ENCODE measurements at regions not wholly inside any gene's neighbourhood (a gene's known extent, or its start where the extent isn't known, plus 50 kb on each side); places are given as distances from the start of the nearest gene placed in this dataset.
A peak's percentile ranks its signal among the peaks of the same experiment; 100 is the strongest.

GRCh38 chr12:125431516-125431915 lies 366.3 kb downstream of the AACS start:
- H3K36me3 Mint-ChIP-seq = no peaks in the 10 kb centered on the region
- no peak overlapping the region for H3K4me3 Mint-ChIP-seq

GRCh38 chr12:125434131-125434530 lies 368.9 kb downstream of the AACS start:
- H3K4me1 Mint-ChIP-seq = no peaks in the 10 kb centered on the region
- H3K36me3 Mint-ChIP-seq = no peaks in the 10 kb centered on the region
- no peak overlapping the region for H3K27ac Mint-ChIP-seq
- ATAC-seq (no peak), DNase-seq (ENCODE audit: low spot score in 2 of 2) (no peak)
- no peak overlapping the region for H3K4me3 Mint-ChIP-seq
- peaks cover 4% of the 10 kb centered on the region for H3K9me3 Mint-ChIP-seq

More at GRCh38 chr12:125431516-125431915, 366.3 kb downstream of the AACS start:
- Mint-ChIP-seq H3K9me3 (peaks cover 4% of the 10 kb centered on the region), H3K4me1 (no peaks in the 10 kb centered on the region), H3K27ac (no peak overlapping the region)
- DNase-seq (ENCODE audit: low spot score in 2 of 2) (no peak), ATAC-seq (no peak)

GRCh38 chr12:125434936-125435443 lies 369.8 kb downstream of the AACS start:
- H3K4me3 Mint-ChIP-seq = no peak overlapping the region
- H3K27ac Mint-ChIP-seq = no peak overlapping the region
- H3K4me1 Mint-ChIP-seq = no peaks in the 10 kb centered on the region
- no peaks in the 10 kb centered on the region for H3K36me3 Mint-ChIP-seq
- DNase-seq (ENCODE audit: low spot score in 2 of 2) = no peak
- peaks cover 4% of the 10 kb centered on the region for H3K9me3 Mint-ChIP-seq
- no peak for ATAC-seq

- DNase-seq (ENCODE audit: low spot score in 2 of 2) = no peak
- Mint-ChIP-seq H3K36me3 (no peaks in the 10 kb centered on the region), H3K4me3 (no peak overlapping the region), H3K4me1 (no peaks in the 10 kb centered on the region), H3K9me3 (peaks cover 4% of the 10 kb centered on the region), H3K27ac (no peak overlapping the region)
- no peak for ATAC-seq
These were observed 370.6 kb downstream of the AACS start for GRCh38 chr12:125435871-125436270.

- ATAC-seq (no peak), DNase-seq (ENCODE audit: low spot score in 2 of 2) (no peak)
- no peaks in the 10 kb centered on the region for H3K4me1 Mint-ChIP-seq
- no peaks in the 10 kb centered on the region for H3K36me3 Mint-ChIP-seq
- H3K27ac Mint-ChIP-seq = no peak overlapping the region
- no peak overlapping the region for H3K4me3 Mint-ChIP-seq
- peaks cover 4% of the 10 kb centered on the region for H3K9me3 Mint-ChIP-seq
These were observed 371.5 kb downstream of the AACS start for GRCh38 chr12:125436686-125437085.

GRCh38 chr12:125440399-125440798 lies 375.2 kb downstream of the AACS start:
- DNase-seq (ENCODE audit: low spot score in 2 of 2) = no peak
- Mint-ChIP-seq H3K9me3 (no peaks in the 10 kb centered on the region), H3K27ac (no peak overlapping the region), H3K4me1 (no peaks in the 10 kb centered on the region), H3K36me3 (no peaks in the 10 kb centered on the region), H3K4me3 (no peak overlapping the region)
- ATAC-seq = no peak

- H3K9me3 Mint-ChIP-seq = no peaks in the 10 kb centered on the region
- H3K4me3 Mint-ChIP-seq = no peak overlapping the region
- no peaks in the 10 kb centered on the region for H3K36me3 Mint-ChIP-seq
- H3K27ac Mint-ChIP-seq = no peak overlapping the region
- no peak for DNase-seq (ENCODE audit: low spot score in 2 of 2)
- no peaks in the 10 kb centered on the region for H3K4me1 Mint-ChIP-seq
- no peak for ATAC-seq
These were observed 378.1 kb downstream of the AACS start for GRCh38 chr12:125443341-125443740.

GRCh38 chr12:125451408-125451807 lies 386.2 kb downstream of the AACS start:
- ATAC-seq = no peak
- H3K9me3 Mint-ChIP-seq = peaks cover 8% of the 10 kb centered on the region
- no peak overlapping the region for H3K4me3 Mint-ChIP-seq
- H3K36me3 Mint-ChIP-seq = no peaks in the 10 kb centered on the region
- no peaks in the 10 kb centered on the region for H3K4me1 Mint-ChIP-seq
- no peak overlapping the region for H3K27ac Mint-ChIP-seq
- DNase-seq (ENCODE audit: low spot score in 2 of 2) = no peak

GRCh38 chr12:125453751-125454150 lies 388.5 kb downstream of the AACS start:
- no peaks in the 10 kb centered on the region for H3K36me3 Mint-ChIP-seq

GRCh38 chr12:125454291-125454690 lies 389.1 kb downstream of the AACS start:
- H3K9me3 Mint-ChIP-seq = peaks cover 9% of the 10 kb centered on the region
- DNase-seq (ENCODE audit: low spot score in 2 of 2) = no peak
- no peak overlapping the region for H3K27ac Mint-ChIP-seq
- ATAC-seq = no peak
- no peak overlapping the region for H3K4me3 Mint-ChIP-seq
- no peaks in the 10 kb centered on the region for H3K36me3 Mint-ChIP-seq
- no peaks in the 10 kb centered on the region for H3K4me1 Mint-ChIP-seq

More at GRCh38 chr12:125453751-125454150, 388.5 kb downstream of the AACS start:
- DNase-seq (ENCODE audit: low spot score in 2 of 2) (no peak), ATAC-seq (no peak)
- Mint-ChIP-seq H3K4me1 (no peaks in the 10 kb centered on the region), H3K4me3 (no peak overlapping the region), H3K9me3 (peaks cover 11% of the 10 kb centered on the region), H3K27ac (no peak overlapping the region)

- ATAC-seq = no peak
- H3K4me3 Mint-ChIP-seq = no peak overlapping the region
- no peak overlapping the region for H3K27ac Mint-ChIP-seq
- no peak for DNase-seq (ENCODE audit: low spot score in 2 of 2)
- no peaks in the 10 kb centered on the region for H3K36me3 Mint-ChIP-seq
- no peaks in the 10 kb centered on the region for H3K4me1 Mint-ChIP-seq
- H3K9me3 Mint-ChIP-seq = peaks cover 6% of the 10 kb centered on the region
These were observed 389.7 kb downstream of the AACS start for GRCh38 chr12:125454786-125455480.

GRCh38 chr12:125455556-125455955 lies 390.3 kb downstream of the AACS start:
- ATAC-seq = no peak
- H3K36me3 Mint-ChIP-seq = no peaks in the 10 kb centered on the region

GRCh38 chr12:125458552-125459268 lies 393.5 kb downstream of the AACS start:
- H3K9me3 Mint-ChIP-seq = peaks cover 6% of the 10 kb centered on the region
- no peaks in the 10 kb centered on the region for H3K36me3 Mint-ChIP-seq
- DNase-seq (ENCODE audit: low spot score in 2 of 2) (no peak), ATAC-seq (peak; percentile 13)
- no peaks in the 10 kb centered on the region for H3K4me1 Mint-ChIP-seq
- H3K27ac Mint-ChIP-seq = no peak overlapping the region
- no peak overlapping the region for H3K4me3 Mint-ChIP-seq

More at GRCh38 chr12:125455556-125455955, 390.3 kb downstream of the AACS start:
- peaks cover 6% of the 10 kb centered on the region for H3K9me3 Mint-ChIP-seq
- H3K4me1 Mint-ChIP-seq = no peaks in the 10 kb centered on the region
- no peak for DNase-seq (ENCODE audit: low spot score in 2 of 2)
- H3K27ac Mint-ChIP-seq = no peak overlapping the region
- no peak overlapping the region for H3K4me3 Mint-ChIP-seq

GRCh38 chr12:125461831-125462230 lies 396.6 kb downstream of the AACS start:
- Mint-ChIP-seq H3K27ac (no peak overlapping the region), H3K4me3 (no peak overlapping the region), H3K4me1 (no peaks in the 10 kb centered on the region), H3K9me3 (peaks cover 6% of the 10 kb centered on the region), H3K36me3 (no peaks in the 10 kb centered on the region)
- ATAC-seq = no peak
- no peak for DNase-seq (ENCODE audit: low spot score in 2 of 2)

GRCh38 chr12:125463386-125463785 lies 398.2 kb downstream of the AACS start:
- ATAC-seq (no peak), DNase-seq (ENCODE audit: low spot score in 2 of 2) (no peak)
- Mint-ChIP-seq H3K9me3 (peaks cover 4% of the 10 kb centered on the region), H3K4me3 (no peak overlapping the region), H3K27ac (no peak overlapping the region), H3K36me3 (no peaks in the 10 kb centered on the region), H3K4me1 (no peaks in the 10 kb centered on the region)

GRCh38 chr12:125467363-125467762 lies 402.1 kb downstream of the AACS start:
- DNase-seq (ENCODE audit: low spot score in 2 of 2) (no peak), ATAC-seq (no peak)
- no peak overlapping the region for H3K27ac Mint-ChIP-seq
- H3K36me3 Mint-ChIP-seq = no peaks in the 10 kb centered on the region
- H3K4me3 Mint-ChIP-seq = no peak overlapping the region
- H3K4me1 Mint-ChIP-seq = no peaks in the 10 kb centered on the region
- no peaks in the 10 kb centered on the region for H3K9me3 Mint-ChIP-seq

All from stimulated activated effector memory CD8-positive, alpha-beta T cell treated with anti-CD3 and anti-CD28 coated beads, Interleukin-12 subunit alpha, Interleukin-12 subunit beta, amount 100 ng/mL, for 72 hours (primary cell).